NCI-H526 treated with DMSO at 0.1 percent for 48 hours (cell line): ENCODE measurements at regions not wholly inside any gene's neighbourhood (a gene's known extent, or its start where the extent isn't known, plus 50 kb on each side); places are given as distances from the start of the nearest gene placed in this dataset.

Experiments used
- DNase-seq: peaks from one replicate; lab custom pipeline; 2025; lab: John Stamatoyannopoulos, UW

GRCh38 chr16:72657164-72657563, 390.8 kb downstream of the ZFHX3 start:
- DNase-seq, result no peak

GRCh38 chr16:72654535-72654934, 393.4 kb downstream of the ZFHX3 start:
- DNase-seq, result no peak

DNA sequence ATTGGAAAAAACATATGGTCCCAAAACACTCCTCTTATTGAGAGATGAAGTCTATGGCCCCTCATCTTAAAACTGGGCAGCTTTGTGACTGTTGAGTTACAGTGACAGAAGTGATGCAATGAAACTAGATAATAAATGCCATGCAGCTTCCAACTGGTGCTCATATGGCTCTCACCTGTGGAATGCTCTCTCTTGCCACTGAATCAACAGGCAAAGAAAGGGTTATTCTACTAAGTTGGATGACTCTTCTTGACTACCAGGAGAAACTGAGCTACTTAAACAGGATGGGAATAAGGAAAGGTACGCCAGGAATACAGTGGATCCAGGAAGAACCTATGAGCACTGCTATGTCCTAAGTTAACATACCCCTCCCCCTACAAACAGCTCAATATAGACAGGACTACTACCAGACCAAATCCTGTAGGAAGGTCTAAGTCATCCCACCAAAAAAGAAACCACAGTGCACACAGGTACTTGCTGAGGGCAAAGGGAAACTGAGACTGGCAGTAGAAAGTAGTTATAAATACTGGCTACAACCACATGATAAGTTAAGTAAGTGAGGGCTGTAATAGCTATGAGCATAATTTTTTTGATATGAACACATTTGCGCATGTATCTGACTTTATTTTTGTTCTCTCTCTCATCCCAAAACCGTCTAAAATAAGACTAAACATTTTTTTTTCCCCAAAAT, 398.5 kb downstream of the ZFHX3 start:
- DNase-seq, result no peak

GRCh38 chr16:72646615-72647014, 401.3 kb downstream of the ZFHX3 start:
- no peak for DNase-seq

- no peak for DNase-seq
Measured at GRCh38 chr16:72645538-72645937, 402.4 kb downstream of the ZFHX3 start.

DNA sequence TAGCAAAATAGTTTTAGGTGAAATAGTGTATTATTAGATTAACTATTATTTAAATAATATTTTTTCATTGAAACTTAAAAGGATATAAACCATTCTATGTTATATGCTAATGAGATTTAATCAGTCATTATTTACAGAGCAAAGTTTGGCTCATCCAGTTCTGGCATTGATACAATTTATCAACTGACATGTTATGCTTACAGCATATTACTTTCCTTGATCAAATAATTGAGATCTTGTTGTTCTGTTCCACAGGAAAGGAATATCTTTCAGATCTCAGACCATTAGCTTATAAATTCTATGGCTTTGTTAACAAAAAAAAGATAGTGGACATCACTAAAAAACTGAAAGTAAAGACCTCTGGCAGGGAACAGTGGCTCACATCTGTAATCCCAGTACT, 403.0 kb downstream of the ZFHX3 start:
- DNase-seq, result no peak

GRCh38 chr16:72639494-72639893, 408.4 kb downstream of the ZFHX3 start:
- no peak for DNase-seq

DNA sequence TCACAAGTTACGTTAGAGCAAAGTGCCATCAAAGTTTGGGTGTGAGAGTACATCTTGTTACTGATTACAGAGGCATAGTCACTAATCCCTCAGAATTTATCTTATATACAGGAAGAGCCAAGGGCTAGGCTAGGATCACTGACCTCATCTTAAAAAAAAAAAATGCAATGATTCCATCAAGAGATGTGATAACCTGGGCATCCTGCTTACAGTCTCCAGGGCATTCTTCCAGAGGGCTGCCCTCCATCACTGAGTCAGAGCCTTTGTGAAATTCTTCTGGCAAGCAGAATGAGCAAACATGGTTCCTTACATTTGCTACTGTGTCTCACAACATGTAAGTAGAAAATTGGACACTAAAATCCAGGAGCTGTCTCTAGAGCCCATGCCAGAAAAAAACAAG, 410.6 kb downstream of the ZFHX3 start:
- no peak for DNase-seq

DNA sequence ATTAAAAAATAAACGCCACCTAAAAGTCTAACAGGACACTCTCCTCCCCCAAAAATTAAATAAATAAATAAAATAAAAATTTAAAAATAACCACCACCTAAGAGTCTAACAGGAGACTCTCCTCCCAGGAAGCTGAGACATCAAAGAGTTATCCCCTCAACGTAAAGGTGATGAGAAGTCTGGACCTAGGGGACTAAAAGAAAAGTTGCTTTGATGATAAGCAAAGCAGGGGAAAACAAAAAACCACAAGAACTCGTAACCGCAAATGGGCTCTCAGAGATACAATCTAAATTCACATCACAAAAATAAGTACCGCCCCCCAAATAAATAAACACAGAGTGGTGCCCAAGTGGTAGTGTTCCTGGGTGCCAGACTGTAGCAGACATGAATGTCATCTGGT, 412.2 kb downstream of the ZFHX3 start:
- DNase-seq, result no peak

GRCh38 chr16:72635104-72635503, 412.8 kb downstream of the ZFHX3 start:
- no peak for DNase-seq

GRCh38 chr16:72627182-72627896, 420.6 kb downstream of the ZFHX3 start:
- peak; percentile 9 for DNase-seq

DNA sequence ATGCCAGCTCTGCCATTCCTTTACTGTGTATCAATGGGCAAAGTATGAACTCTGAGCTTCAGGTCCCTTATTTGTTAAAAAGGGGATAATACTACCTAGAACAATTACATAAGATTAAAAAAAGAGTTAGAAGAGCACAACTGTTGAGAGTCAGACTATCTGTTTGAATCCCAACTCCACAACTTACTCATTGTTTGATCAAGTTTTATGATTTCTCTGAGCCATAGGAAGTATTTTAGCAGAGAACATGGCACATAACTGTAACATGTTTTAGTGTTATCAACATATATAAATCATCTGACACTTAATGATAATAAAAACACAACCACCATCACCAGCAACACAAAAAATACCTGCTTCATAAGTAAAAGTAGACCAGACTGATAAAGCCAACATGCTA, 421.3 kb downstream of the ZFHX3 start:
- no peak for DNase-seq

GRCh38 chr16:72621651-72622050, 426.3 kb downstream of the ZFHX3 start:
- no peak for DNase-seq

DNA sequence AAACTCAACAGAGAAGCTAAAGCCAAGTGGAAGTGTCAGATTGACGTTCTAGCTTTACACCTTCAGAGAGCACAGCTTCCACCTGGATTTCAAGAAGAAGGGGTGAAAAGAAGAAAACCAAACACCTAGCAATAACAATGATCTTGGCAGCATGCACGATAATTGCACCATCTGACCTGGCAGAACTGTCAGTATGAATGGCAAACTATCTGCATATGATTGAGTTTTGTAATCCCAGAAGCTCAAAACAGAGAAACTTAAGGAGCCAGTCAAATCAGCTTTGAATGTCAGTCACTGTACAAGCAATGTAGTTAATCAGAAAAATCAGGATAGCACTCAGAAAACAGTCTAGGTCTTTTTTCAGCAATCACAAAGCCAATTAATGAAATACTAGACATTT, 427.1 kb downstream of the ZFHX3 start:
- no peak for DNase-seq

- DNase-seq, result no peak
Measured at GRCh38 chr16:72620348-72620747, 427.6 kb downstream of the ZFHX3 start.

DNA sequence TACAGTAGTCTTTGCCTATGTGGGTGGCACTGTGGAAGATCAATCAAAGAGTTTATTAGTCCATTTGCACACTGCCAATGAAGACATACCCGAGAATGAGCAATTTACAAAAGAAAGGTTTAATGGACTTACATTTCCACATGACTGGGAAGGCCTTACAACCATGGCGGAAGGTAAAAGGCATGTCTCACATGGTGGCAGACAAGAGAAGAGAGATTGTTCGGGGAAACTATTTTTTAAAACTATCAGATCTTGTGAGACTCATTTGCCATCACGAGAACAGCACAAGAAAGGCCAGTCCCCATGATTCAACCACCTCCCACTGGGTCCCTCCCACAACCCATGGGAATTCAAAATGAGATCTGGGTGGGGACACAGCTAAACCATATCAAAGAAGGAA, 432.1 kb downstream of the ZFHX3 start:
- DNase-seq, result no peak

GRCh38 chr16:72612718-72613117, 435.2 kb downstream of the ZFHX3 start:
- no peak for DNase-seq

GRCh38 chr16:72612256-72612655, 435.7 kb downstream of the ZFHX3 start:
- DNase-seq, result no peak

DNA sequence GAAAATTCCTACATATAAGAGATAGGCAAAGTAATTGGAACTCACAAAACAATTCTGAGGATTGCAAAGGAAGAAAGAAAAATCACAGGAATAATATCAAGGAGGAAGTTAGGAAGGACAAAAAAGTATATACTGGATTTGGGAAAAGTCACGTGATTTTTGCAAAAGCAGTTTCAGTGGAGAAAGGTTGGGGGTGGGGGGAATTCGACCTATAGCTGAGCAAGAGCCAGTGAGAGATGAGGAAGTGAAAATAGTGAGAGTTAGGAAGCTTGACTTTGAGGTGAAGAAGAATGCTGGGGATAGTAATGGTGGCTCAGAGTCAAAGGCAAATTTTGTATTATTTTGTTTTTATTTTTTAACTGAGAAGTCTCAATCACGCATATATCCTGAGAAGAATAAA, 438.0 kb upstream of the PMFBP1 start:
- DNase-seq, result no peak

DNA sequence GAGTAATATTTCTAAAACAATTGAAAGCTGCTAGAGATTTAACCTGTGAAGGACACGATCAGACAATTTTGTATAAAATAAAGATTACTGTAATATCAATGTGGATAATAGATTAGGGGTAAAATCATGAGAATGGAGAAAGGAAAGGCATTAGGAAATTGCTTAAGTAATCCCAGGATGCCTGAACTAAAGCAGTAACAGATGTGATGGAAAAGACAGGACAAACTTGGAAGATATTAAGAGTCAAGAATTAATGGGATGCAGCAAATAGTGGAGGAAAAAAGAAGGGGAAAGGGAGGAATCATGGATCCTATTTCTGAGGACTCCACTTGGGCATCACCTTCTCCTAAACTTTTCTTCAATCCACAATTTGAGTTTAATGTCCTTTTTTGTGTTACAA, 437.1 kb upstream of the PMFBP1 start:
- no peak for DNase-seq

- no peak for DNase-seq
Measured at GRCh38 chr16:72604375-72604774, 432.4 kb upstream of the PMFBP1 start.

DNA sequence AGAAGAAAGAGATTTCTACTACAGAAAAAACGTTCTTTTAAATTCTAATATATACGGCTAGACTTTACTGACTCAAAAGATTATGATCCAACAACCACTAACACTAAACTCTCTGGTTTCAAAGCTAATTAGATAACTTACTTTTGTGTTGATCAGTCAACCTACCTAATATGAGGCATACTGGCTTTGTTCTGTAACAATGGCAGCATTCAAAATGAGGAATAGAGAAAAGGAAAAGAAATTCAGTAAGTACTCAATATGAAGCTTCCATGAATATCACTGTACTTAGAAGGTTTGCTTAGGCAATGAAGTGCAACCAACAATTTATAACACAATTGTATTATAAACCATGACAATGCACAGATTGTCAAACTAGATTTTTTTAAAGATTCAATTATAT, 430.5 kb upstream of the PMFBP1 start:
- DNase-seq, result no peak

DNA sequence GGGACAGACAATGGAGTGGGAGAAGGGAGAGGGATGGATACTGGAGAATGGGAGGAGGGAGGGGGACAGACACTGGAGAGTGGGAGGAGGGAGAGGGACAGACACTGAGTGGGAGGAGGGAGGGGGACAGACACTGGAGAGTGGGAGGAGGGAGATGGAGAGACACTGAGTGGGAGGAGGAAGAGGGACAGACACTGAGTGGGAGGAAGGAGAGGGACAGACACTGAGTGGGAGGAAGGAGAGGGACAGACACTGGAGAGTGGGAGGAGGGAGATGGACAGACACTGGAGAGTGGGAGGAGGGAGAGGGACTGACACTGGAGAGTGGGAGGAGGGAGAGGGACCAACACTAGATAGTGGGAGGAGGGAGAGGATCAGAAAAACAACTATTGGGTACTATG, 426.7 kb upstream of the PMFBP1 start:
- no peak for DNase-seq

- no peak for DNase-seq
Measured at GRCh38 chr16:72597938-72598337, 426.0 kb upstream of the PMFBP1 start.
